ENCODE measurements at regions not wholly inside any gene's neighbourhood (a gene's known extent, or its start where the extent isn't known, plus 50 kb on each side); places are given as distances from the start of the nearest gene placed in this dataset.

DNA sequence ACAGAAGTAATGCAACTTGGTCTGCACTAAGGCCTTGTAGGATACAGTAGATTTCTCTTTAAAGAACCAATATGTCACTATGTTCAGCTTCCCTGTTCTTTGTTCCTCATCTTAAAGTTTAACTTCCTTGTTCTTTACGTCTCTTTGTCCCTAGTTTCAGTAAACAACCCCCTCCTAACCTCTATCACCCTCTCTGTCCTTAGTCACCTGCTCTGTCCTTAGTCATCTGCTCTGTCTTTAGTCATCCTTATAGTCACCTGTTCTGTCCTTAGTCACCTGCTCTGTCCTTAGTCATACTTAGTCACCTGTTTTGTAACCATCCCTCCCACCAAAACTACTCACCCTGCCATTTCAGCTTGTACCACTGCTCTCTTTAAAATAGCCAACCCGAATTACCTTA is 144.6 kb upstream of the TMEM106B start:
- TF ChIP-seq EZH2 (IDR thresholded peaks at IDR 0.05; ENCODE audit: borderline replicate concordance, insufficient read depth, low read length, poor library complexity, severe bottlenecking): no peak
- TF ChIP-seq, protein P1, sequence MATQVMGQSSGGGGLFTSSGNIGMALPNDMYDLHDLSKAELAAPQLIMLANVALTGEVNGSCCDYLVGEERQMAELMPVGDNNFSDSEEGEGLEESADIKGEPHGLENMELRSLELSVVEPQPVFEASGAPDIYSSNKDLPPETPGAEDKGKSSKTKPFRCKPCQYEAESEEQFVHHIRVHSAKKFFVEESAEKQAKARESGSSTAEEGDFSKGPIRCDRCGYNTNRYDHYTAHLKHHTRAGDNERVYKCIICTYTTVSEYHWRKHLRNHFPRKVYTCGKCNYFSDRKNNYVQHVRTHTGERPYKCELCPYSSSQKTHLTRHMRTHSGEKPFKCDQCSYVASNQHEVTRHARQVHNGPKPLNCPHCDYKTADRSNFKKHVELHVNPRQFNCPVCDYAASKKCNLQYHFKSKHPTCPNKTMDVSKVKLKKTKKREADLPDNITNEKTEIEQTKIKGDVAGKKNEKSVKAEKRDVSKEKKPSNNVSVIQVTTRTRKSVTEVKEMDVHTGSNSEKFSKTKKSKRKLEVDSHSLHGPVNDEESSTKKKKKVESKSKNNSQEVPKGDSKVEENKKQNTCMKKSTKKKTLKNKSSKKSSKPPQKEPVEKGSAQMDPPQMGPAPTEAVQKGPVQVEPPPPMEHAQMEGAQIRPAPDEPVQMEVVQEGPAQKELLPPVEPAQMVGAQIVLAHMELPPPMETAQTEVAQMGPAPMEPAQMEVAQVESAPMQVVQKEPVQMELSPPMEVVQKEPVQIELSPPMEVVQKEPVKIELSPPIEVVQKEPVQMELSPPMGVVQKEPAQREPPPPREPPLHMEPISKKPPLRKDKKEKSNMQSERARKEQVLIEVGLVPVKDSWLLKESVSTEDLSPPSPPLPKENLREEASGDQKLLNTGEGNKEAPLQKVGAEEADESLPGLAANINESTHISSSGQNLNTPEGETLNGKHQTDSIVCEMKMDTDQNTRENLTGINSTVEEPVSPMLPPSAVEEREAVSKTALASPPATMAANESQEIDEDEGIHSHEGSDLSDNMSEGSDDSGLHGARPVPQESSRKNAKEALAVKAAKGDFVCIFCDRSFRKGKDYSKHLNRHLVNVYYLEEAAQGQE (IDR thresholded peaks at IDR 0.05; ENCODE audit: borderline replicate concordance): no peak
